D721Med (cell line): ENCODE measurements at regions not wholly inside any gene's neighbourhood (a gene's known extent, or its start where the extent isn't known, plus 50 kb on each side); places are given as distances from the start of the nearest gene placed in this dataset.

ENCODE experiments used
- DNase-seq: peaks from one replicate; pipeline ENCODE4 v3.0.0; 2011; ENCODE audit warnings: low spot score; ENCODE audit not compliant: insufficient read length
- FAIRE-seq: peaks from 2 replicates; lab custom pipeline; 2011; peaks lifted over from hg19 to GRCh38; lab: Jason Lieb, UNC
- TF ChIP-seq, protein P1 (sequence below): IDR thresholded peaks from 2 replicates; pipeline ENCODE4 v1.5.1; 2012; ENCODE audit warnings: mild to moderate bottlenecking, control low read depth; ENCODE audit not compliant: insufficient read depth; ENCODE audit errors: missing control alignments

DNA sequence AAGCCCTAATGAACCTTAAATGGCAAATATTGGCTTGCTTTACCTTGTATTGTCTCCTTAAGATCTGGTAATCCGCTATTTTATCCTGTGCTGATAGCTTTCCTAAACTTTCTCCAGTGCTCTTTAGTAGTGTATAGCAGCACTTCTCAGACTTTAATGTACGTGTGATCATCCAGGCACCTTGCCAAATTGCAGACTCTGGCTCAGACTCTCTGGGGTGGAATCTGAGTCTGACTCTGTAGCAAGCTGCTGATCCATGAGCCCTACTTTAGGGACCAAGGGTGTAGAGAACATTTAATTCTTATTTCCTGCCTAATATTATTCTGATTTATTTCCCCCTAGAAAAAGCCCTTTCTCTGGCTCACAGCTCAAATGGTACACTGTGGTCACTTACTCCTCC is 518.8 kb upstream of the ZNF385D start:
- TF ChIP-seq, protein P1, sequence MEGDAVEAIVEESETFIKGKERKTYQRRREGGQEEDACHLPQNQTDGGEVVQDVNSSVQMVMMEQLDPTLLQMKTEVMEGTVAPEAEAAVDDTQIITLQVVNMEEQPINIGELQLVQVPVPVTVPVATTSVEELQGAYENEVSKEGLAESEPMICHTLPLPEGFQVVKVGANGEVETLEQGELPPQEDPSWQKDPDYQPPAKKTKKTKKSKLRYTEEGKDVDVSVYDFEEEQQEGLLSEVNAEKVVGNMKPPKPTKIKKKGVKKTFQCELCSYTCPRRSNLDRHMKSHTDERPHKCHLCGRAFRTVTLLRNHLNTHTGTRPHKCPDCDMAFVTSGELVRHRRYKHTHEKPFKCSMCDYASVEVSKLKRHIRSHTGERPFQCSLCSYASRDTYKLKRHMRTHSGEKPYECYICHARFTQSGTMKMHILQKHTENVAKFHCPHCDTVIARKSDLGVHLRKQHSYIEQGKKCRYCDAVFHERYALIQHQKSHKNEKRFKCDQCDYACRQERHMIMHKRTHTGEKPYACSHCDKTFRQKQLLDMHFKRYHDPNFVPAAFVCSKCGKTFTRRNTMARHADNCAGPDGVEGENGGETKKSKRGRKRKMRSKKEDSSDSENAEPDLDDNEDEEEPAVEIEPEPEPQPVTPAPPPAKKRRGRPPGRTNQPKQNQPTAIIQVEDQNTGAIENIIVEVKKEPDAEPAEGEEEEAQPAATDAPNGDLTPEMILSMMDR, result no peak
- DNase-seq (no peak), FAIRE-seq (no peak)

DNA sequence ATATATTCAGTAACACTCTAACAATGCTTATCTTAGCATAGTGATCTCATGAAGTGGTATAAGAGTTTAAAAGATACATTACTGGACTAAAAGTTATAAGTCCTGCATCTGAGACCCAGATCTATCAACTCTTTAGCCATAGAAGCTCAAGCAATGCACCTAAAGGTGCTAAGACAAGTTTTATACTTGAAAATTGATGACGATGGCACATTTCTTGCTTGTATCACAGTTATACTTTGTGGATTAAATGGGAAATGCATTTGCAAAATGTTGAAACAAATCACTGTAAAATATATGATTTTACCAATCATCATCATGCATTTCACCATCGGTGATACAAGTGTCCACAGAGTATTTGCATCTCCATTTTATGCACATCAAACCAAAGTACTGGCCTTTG is 525.3 kb upstream of the ZNF385D start:
- FAIRE-seq (no peak), DNase-seq (no peak)

DNA sequence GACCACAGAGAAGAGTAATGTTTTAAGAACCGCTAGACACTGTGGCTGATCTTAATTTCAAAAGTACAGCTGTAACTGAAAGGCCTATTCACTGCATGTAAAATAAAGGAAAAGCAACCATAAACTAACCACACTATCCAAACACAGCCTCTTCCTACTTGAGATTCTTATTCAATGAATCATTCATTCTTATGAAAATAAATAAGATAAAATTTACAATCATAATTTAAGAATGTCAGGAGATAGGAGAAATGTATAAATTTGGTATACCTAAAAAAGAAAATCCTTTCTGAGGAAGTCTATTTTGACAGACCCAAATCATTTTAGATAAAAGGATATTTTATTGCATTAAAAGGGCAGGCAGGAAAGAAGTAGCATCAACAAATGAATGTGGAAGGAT is 533.5 kb upstream of the ZNF385D start:
- DNase-seq (no peak), FAIRE-seq (no peak)
- TF ChIP-seq, protein P1, result no peak

More for the DNA sequence above, 525.3 kb upstream of the ZNF385D start:
- TF ChIP-seq, protein P1, result no peak

DNA sequence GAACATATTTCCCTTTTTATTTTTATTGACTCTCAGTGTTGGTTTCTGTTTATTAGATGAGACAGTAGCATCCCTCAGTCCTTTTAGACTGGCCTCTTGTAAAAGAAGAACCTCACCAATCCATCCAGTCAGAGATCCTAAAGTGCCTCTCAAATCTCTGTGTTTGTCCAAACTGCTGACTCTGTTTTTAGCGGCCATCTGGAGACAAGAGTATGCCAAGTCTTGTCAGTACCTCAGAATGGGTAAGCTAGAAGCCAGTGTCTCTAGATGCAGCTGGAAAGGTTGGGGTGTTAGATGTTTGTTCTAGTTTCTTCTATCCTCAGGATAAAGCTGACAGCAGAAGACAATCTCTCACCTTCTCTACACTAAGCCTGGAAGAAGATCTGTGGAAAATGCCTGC is 537.7 kb upstream of the ZNF385D start:
- TF ChIP-seq, protein P1, result no peak
- DNase-seq (no peak), FAIRE-seq (no peak)

DNA sequence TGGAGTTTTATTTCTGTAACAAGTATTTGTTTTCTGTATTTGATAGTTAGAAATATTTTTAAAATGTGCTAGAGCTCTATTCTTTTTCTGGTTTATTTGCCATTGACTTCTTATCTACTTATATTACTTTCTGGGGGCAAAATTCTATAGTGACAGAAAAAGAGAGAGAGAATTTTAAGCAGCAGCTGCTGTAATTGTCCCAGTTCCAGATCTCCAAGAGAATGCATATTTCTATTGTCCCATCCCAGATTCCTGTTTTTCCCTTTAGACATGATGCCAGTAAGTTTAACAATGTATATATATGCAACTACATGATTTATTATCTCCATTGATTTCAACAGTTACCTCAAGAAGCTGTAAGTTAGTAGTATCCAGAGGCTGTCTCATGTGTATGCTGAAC is 541.7 kb upstream of the ZNF385D start:
- FAIRE-seq (no peak), DNase-seq (no peak)

DNA sequence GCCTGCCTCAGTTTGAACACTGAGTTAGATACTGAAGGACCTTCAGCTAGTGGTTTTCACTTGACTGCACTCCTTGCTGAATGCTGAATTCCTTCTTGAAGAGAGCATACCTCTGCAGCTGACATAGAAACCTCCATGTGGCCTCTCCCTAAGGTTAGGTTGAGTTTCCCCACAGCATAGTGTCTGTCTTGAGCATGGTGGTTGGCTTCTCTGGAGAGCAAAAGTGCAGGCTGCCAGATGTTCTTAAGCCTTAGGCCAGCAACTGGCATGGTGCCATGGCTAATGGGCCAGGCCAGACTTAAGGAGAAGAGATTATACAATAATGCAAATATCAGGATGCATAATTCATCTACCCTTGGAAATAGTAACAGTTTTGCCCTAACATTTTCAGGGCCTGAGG is 545.6 kb upstream of the ZNF385D start:
- FAIRE-seq, result no peak
- DNase-seq, result no peak
- TF ChIP-seq, protein P1, result no peak

More for the DNA sequence above, 541.7 kb upstream of the ZNF385D start:
- TF ChIP-seq, protein P1, result no peak

DNA sequence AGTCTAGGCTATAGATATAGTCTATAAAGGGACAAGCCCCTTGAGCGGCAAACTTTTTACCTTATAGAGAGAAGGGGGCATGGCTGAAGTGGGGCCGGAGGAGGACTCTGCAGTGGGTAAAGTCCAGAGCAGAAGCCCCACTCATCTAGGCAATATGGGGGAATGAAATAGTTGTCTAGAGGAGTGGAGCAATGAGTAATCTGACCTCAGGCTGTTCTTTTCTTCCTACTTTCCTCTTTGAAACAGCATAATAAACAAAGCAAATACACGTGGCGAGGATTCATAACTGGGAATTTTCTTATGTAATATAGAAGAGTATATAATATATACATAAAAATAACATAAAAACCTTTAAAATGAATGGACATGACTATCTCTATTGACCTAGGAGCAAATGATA is 546.4 kb upstream of the ZNF385D start:
- FAIRE-seq (no peak), DNase-seq (no peak)
- TF ChIP-seq, protein P1, result no peak
